ENCODE measurements at regions not wholly inside any gene's neighbourhood (a gene's known extent, or its start where the extent isn't known, plus 50 kb on each side); places are given as distances from the start of the nearest gene placed in this dataset.
"Not testable (repeated sequence)": the region's sequence is repeated elsewhere in the genome, so short reads cannot be mapped to it uniquely, and the experiment has no call there.

- H3K36me3 ChIP-seq (ENCODE audit: insufficient read depth, low read length); ATAC-seq (ENCODE audit: poor library complexity); DNase-seq; H3K27me3 Mint-ChIP-seq; H3K27ac Mint-ChIP-seq; intact Hi-C loops (cut with DNase I, micrococcal nuclease); H3K4me3 Mint-ChIP-seq; H3K27ac ChIP-seq (ENCODE audit: low read depth in 1 of 2, low read length in 2 of 2); H3K4me3 ChIP-seq (ENCODE audit: low read length); H3K4me1 ChIP-seq (ENCODE audit: insufficient read depth, low read length); H3K4me1 Mint-ChIP-seq (ENCODE audit: low read depth); H3K27me3 ChIP-seq (ENCODE audit: control insufficient read depth in 1 of 2, insufficient read depth in 2 of 2, low read length in 2 of 2); CTCF ChIA-PET; POLR2A ChIA-PET: not testable (repeated sequence)
- peaks cover 37% of the 10 kb centered on the region for H3K36me3 Mint-ChIP-seq (ENCODE audit: low read depth)
- H3K9me3 Mint-ChIP-seq: peaks cover 34% of the 10 kb centered on the region
- H3K9me3 ChIP-seq (ENCODE audit: control insufficient read depth in 1 of 2, insufficient read depth in 1 of 2, low read length in 2 of 2): peaks cover 45 to 70% of the 10 kb centered on the region in 2 experiments
These were observed 4490.2 kb upstream of the OR11H1 start for GRCh38 chr22:11037814-11038213.

- ATAC-seq (ENCODE audit: poor library complexity); POLR2A ChIA-PET; H3K27ac Mint-ChIP-seq; DNase-seq; H3K4me1 Mint-ChIP-seq (ENCODE audit: low read depth); H3K27ac ChIP-seq (ENCODE audit: low read depth in 1 of 2, low read length in 2 of 2); H3K27me3 Mint-ChIP-seq; H3K27me3 ChIP-seq (ENCODE audit: control insufficient read depth in 1 of 2, insufficient read depth in 2 of 2, low read length in 2 of 2); intact Hi-C loops (cut with DNase I, micrococcal nuclease); CTCF ChIA-PET; H3K4me1 ChIP-seq (ENCODE audit: insufficient read depth, low read length); H3K4me3 Mint-ChIP-seq; H3K4me3 ChIP-seq (ENCODE audit: low read length); H3K36me3 ChIP-seq (ENCODE audit: insufficient read depth, low read length): not testable (repeated sequence)
- H3K36me3 Mint-ChIP-seq (ENCODE audit: low read depth): peaks cover 37% of the 10 kb centered on the region
- peaks cover 50 to 60% of the 10 kb centered on the region in 2 experiments for H3K9me3 ChIP-seq (ENCODE audit: control insufficient read depth in 1 of 2, insufficient read depth in 1 of 2, low read length in 2 of 2)
- peaks cover 37% of the 10 kb centered on the region for H3K9me3 Mint-ChIP-seq
These were observed 4489.2 kb upstream of the OR11H1 start for GRCh38 chr22:11038786-11039185.

GRCh38 chr22:11041416-11041815 is 4486.6 kb upstream of the OR11H1 start:
- H3K4me3 Mint-ChIP-seq; intact Hi-C loops (cut with DNase I, micrococcal nuclease); H3K27me3 ChIP-seq (ENCODE audit: control insufficient read depth in 1 of 2, insufficient read depth in 2 of 2, low read length in 2 of 2); DNase-seq; H3K27ac Mint-ChIP-seq; H3K4me1 ChIP-seq (ENCODE audit: insufficient read depth, low read length); H3K4me1 Mint-ChIP-seq (ENCODE audit: low read depth); H3K4me3 ChIP-seq (ENCODE audit: low read length); CTCF ChIA-PET; POLR2A ChIA-PET; ATAC-seq (ENCODE audit: poor library complexity); H3K36me3 ChIP-seq (ENCODE audit: insufficient read depth, low read length); H3K27ac ChIP-seq (ENCODE audit: low read depth in 1 of 2, low read length in 2 of 2); H3K27me3 Mint-ChIP-seq: not testable (repeated sequence)
- H3K9me3 ChIP-seq (ENCODE audit: control insufficient read depth in 1 of 2, insufficient read depth in 1 of 2, low read length in 2 of 2): peaks cover 36 to 40% of the 10 kb centered on the region in 2 experiments
- Mint-ChIP-seq H3K36me3 (ENCODE audit: low read depth) (peaks cover 28% of the 10 kb centered on the region), H3K9me3 (peaks cover 28% of the 10 kb centered on the region)

- H3K4me3 Mint-ChIP-seq: no peak overlapping the region
- ChIA-PET POLR2A (no interaction called here), CTCF (no interaction called here)
- no peaks in the 10 kb centered on the region for H3K4me1 Mint-ChIP-seq (ENCODE audit: low read depth)
- no peaks in the 10 kb centered on the region for H3K27me3 Mint-ChIP-seq
- TF ChIP-seq CTCF (IDR thresholded peaks at IDR 0.05): no peak
- intact Hi-C loops (cut with DNase I, micrococcal nuclease): no loop called here
- DNase-seq (no peak), ATAC-seq (ENCODE audit: poor library complexity) (no peak)
- peaks cover 22% of the 10 kb centered on the region for H3K36me3 Mint-ChIP-seq (ENCODE audit: low read depth)
- Histone ChIP-seq H3K27ac (ENCODE audit: low read depth in 1 of 2, low read length in 2 of 2) (no peak overlapping the region), H3K9me3 (ENCODE audit: control insufficient read depth in 1 of 2, insufficient read depth in 1 of 2, low read length in 2 of 2) (peaks cover 30 to 34% of the 10 kb centered on the region in 2 experiments), H3K4me1 (ENCODE audit: insufficient read depth, low read length) (no peaks in the 10 kb centered on the region), H3K36me3 (ENCODE audit: insufficient read depth, low read length) (no peaks in the 10 kb centered on the region), H3K27me3 (ENCODE audit: control insufficient read depth in 1 of 2, insufficient read depth in 2 of 2, low read length in 2 of 2) (no peaks in the 10 kb centered on the region), H3K4me3 (ENCODE audit: low read length) (no peak overlapping the region)
- no peak overlapping the region for H3K27ac Mint-ChIP-seq
- peaks cover 25% of the 10 kb centered on the region for H3K9me3 Mint-ChIP-seq
These were observed 4485.9 kb upstream of the OR11H1 start for GRCh38 chr22:11042116-11042515.

GRCh38 chr22:11043289-11043688 is 4484.7 kb upstream of the OR11H1 start:
- H3K4me3 Mint-ChIP-seq; CTCF ChIA-PET; DNase-seq; H3K27me3 ChIP-seq (ENCODE audit: control insufficient read depth in 1 of 2, insufficient read depth in 2 of 2, low read length in 2 of 2); H3K27ac Mint-ChIP-seq; intact Hi-C loops (cut with DNase I, micrococcal nuclease); H3K27me3 Mint-ChIP-seq; ATAC-seq (ENCODE audit: poor library complexity); H3K4me1 ChIP-seq (ENCODE audit: insufficient read depth, low read length); H3K36me3 ChIP-seq (ENCODE audit: insufficient read depth, low read length); H3K4me3 ChIP-seq (ENCODE audit: low read length); H3K27ac ChIP-seq (ENCODE audit: low read depth in 1 of 2, low read length in 2 of 2); H3K4me1 Mint-ChIP-seq (ENCODE audit: low read depth); POLR2A ChIA-PET: not testable (repeated sequence)
- H3K36me3 Mint-ChIP-seq (ENCODE audit: low read depth): peaks cover 14% of the 10 kb centered on the region
- peaks cover 20 to 26% of the 10 kb centered on the region in 2 experiments for H3K9me3 ChIP-seq (ENCODE audit: control insufficient read depth in 1 of 2, insufficient read depth in 1 of 2, low read length in 2 of 2)
- H3K9me3 Mint-ChIP-seq: peaks cover 22% of the 10 kb centered on the region

- H3K36me3 ChIP-seq (ENCODE audit: insufficient read depth, low read length); H3K4me3 ChIP-seq (ENCODE audit: low read length); H3K27ac Mint-ChIP-seq; H3K4me3 Mint-ChIP-seq; intact Hi-C loops (cut with DNase I, micrococcal nuclease); ATAC-seq (ENCODE audit: poor library complexity); H3K4me1 ChIP-seq (ENCODE audit: insufficient read depth, low read length); DNase-seq; H3K27me3 ChIP-seq (ENCODE audit: control insufficient read depth in 1 of 2, insufficient read depth in 2 of 2, low read length in 2 of 2); H3K4me1 Mint-ChIP-seq (ENCODE audit: low read depth); CTCF ChIA-PET; H3K27ac ChIP-seq (ENCODE audit: low read depth in 1 of 2, low read length in 2 of 2); POLR2A ChIA-PET; H3K27me3 Mint-ChIP-seq: not testable (repeated sequence)
- H3K9me3 ChIP-seq (ENCODE audit: control insufficient read depth in 1 of 2, insufficient read depth in 1 of 2, low read length in 2 of 2): peaks cover 7 to 31% of the 10 kb centered on the region in 2 experiments
- peaks cover 11% of the 10 kb centered on the region for H3K36me3 Mint-ChIP-seq (ENCODE audit: low read depth)
- peaks cover 16% of the 10 kb centered on the region for H3K9me3 Mint-ChIP-seq
These were observed 4479.1 kb upstream of the OR11H1 start for GRCh38 chr22:11048884-11049283.

- DNase-seq; intact Hi-C loops (cut with DNase I, micrococcal nuclease); H3K4me1 Mint-ChIP-seq (ENCODE audit: low read depth); H3K27me3 Mint-ChIP-seq; H3K4me3 ChIP-seq (ENCODE audit: low read length); CTCF ChIA-PET; H3K27me3 ChIP-seq (ENCODE audit: control insufficient read depth in 1 of 2, insufficient read depth in 2 of 2, low read length in 2 of 2); H3K4me3 Mint-ChIP-seq; ATAC-seq (ENCODE audit: poor library complexity); H3K27ac ChIP-seq (ENCODE audit: low read depth in 1 of 2, low read length in 2 of 2); H3K27ac Mint-ChIP-seq; H3K36me3 ChIP-seq (ENCODE audit: insufficient read depth, low read length); H3K4me1 ChIP-seq (ENCODE audit: insufficient read depth, low read length); POLR2A ChIA-PET: not testable (repeated sequence)
- Mint-ChIP-seq H3K9me3 (peaks cover 18% of the 10 kb centered on the region), H3K36me3 (ENCODE audit: low read depth) (peaks cover 18% of the 10 kb centered on the region)
- H3K9me3 ChIP-seq (ENCODE audit: control insufficient read depth in 1 of 2, insufficient read depth in 1 of 2, low read length in 2 of 2): peaks cover 12 to 45% of the 10 kb centered on the region in 2 experiments
These were observed 4477.8 kb upstream of the OR11H1 start for GRCh38 chr22:11050226-11050625.

All from CD4-positive, alpha-beta T cell (primary cell).